ENCODE measurements at regions not wholly inside any gene's neighbourhood (a gene's known extent, or its start where the extent isn't known, plus 50 kb on each side); places are given as distances from the start of the nearest gene placed in this dataset.

DNA sequence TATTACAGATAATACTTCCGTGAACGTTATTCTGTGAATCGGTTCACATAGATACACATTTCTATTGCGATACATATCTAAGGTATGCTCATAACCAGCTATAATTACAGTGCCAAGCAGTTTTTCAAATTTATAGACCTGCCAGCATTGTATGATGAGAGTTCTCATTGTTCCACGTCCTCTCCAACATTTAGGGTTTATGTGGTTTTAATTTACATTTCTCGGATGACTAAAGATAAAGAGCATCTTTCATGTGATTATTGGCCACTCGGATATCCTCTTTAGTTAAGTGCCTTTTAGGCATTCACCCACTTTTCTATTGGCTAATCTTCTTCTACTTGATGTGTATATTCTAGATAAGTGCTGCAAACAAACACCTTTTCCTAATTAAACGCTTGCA, 134.7 kb upstream of the CCDC54 start:
- DNase-seq (ENCODE audit: low read depth in 3 of 3, low spot score in 2 of 3): no peak

DNA sequence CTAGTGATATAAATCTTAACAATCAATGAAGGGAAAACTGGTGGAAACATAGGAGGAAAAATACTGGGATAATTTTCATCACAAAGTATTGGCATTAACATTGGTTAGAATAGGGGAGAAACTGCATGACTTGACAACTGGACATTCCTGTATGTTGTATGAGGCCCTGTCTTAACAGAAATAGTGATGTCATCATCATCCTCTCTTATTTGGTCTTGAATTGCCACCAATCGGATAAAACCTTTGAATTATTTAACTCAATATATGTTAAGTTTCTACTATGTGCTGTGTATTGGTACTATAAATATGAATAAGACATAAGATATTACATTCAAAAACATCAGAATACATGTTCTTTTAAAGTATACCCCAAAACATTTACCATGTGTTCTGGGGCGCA, 130.1 kb upstream of the CCDC54 start:
- DNase-seq (ENCODE audit: low read depth in 3 of 3, low spot score in 2 of 3): no peak

DNA sequence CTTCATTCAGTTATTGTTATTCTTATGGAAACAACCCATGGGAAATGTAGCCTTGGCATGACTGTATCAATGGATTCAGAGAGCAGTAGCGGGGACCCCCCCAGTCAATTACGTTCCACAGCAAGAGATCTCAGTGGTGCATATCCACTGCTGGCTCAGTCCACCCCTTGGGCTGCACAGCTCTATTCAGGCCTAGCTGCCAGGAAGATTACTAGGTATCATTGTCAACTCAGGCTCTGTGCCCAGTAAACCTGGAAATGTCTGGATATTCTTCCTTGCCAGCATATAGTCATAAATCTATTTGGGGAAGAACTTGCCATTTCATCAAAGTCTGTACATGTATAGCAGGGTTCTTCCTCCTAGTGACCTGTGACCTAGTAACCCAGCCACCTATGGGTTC, 128.1 kb upstream of the CCDC54 start:
- DNase-seq (ENCODE audit: low read depth in 3 of 3, low spot score in 2 of 3): no peak

DNA sequence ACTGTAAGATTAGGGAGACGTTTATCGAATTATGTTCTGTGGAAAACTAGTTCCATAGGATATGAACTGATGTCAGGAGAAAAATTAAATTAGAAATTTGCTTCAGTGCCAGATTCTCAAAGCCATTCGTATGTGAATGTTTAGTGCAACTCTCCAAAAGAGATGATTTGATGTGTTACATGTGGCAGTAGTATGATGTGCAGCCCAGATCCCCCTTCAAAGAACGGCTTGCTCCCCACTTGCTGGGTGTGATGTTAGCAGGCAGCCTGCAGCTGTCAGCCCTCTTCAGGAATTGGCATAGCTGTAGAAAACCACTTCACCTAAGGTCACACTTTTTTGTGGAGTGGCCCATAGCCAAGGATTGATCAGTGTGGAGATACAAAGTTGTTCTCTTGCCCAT, 127.0 kb upstream of the CCDC54 start:
- no peak for DNase-seq (ENCODE audit: low read depth in 3 of 3, low spot score in 2 of 3)

DNA sequence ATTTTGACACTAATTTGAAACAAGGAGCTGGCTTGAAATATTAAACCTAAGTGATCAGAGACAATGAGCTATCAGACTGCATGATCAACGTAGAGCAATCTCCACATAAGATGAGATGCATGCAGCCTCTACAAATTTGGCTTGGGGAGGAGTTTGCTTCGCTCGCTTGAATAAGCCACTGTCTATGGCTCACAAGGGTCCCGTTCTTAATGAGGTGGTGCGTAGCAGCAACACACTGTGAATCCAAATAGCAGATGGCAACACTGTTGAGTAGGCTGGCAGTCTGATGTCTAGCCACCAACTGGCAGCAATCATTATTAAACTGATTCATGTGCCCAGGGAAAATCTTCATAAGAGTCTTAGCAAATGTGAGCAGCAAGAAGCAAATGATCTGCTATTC, 125.4 kb upstream of the CCDC54 start:
- DNase-seq (ENCODE audit: low read depth in 3 of 3, low spot score in 2 of 3): no peak

DNA sequence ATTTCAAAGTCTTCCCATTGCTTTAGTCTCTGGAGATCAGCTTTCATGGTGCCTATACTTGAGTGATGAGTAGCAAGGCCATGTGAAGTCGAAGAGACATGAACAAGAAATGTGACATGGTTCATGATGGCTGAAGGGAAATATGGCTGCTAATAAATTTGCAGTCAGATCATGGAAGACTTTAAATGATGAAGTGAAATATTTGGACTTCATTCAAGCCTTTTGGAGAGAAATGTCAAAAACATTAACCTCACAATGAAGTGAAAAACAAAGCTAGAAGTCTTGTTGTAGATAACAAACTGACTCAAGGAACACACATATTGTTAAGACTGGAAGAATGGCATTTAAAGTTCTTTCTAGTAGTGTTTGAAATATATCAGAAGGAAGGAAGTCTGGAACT, 120.3 kb upstream of the CCDC54 start:
- no peak for DNase-seq (ENCODE audit: low read depth in 3 of 3, low spot score in 2 of 3)

DNA sequence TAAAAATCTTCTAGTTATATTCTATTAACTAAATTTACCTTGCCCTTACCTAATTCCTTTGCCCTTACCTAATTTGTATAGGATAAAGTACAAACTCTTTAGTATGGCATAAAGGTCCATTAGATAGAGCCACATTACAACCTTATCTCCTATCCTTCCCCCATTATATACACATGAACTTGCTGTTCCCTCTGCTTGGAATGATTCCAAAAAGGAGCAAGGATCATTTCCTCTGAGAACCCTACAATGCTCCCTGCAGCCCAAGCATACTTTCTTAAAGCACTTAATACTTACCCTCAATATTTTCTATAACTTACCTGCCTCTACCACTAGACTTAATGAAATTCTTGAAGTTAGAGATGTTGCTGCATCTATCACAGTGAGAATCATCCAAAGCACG, 118.9 kb upstream of the CCDC54 start:
- no peak for DNase-seq (ENCODE audit: low read depth in 3 of 3, low spot score in 2 of 3)

DNA sequence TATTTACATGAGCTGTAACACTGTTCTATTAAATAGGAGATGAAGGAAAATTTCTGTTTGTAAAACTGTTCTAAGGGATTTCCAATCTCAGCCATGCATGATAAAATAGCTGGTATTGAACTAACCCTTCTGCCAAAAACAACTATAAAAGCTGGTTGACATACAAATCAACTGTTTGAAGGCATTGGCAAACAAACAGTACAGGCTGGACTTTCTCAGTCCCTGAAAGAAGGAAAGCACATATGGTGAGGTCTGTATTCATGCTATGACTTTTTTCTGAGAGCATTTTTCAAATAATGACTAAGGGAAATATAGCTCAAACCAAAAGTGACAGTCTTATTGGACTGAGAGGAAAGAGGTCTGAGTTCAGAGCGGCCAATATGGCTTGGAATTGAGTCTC, 117.0 kb upstream of the CCDC54 start:
- DNase-seq (ENCODE audit: low read depth in 3 of 3, low spot score in 2 of 3): no peak

DNA sequence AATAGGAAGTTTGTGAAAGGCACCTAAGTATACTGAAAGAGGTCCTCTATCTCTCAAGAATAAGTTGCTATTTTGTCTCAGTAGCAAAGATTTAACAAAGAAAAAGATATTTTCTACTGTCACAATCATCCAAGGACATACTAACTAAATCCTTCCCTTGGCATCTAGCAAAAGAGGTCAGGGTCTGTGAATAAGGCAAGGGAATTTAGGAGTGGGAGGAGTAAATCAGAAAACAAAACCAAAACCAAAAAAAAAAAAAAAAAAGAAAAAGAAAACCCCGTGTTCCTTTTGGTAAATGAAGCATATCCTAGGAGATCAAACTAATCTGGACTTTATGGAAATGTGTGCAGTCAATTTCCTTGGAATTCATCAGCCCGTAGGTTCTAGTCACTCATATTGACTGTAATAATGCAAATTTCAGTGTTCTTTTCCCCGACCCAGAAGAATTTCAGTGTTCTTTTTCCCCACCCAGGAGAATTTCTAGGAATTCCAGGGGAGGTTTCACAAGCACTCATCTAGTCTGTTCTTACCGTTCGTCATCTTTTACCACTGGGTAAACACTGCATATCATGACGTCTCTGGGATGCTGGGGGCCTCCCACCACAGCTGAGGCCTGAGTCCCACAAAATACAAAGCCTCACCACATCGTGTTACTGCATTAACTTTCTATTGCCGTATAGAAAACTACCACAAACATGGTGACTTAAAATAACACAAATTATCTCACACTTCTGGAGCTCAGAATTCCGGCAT, 113.8 kb upstream of the CCDC54 start:
- DNase-seq (ENCODE audit: low read depth in 3 of 3, low spot score in 2 of 3): no peak

DNA sequence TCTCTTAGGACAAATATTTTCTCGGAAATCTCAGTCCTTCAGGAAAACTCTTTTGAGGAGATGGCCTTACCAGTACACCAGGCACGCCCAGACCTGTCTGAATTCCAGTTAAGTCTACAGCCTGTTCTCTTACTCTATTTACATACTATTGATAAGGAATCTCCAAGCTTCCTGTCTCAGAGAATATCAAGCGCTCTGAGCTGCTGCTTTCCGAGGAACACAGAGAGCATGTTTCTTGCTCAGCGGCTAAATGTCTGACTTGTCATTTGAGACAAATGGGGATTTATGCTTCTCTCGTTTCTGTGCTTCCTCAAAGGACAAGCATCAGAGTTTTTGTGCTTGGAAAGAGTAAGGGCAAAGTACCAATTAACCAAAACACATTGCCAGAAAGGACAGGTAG, 112.4 kb upstream of the CCDC54 start:
- DNase-seq (ENCODE audit: low read depth in 3 of 3, low spot score in 2 of 3): no peak

DNA sequence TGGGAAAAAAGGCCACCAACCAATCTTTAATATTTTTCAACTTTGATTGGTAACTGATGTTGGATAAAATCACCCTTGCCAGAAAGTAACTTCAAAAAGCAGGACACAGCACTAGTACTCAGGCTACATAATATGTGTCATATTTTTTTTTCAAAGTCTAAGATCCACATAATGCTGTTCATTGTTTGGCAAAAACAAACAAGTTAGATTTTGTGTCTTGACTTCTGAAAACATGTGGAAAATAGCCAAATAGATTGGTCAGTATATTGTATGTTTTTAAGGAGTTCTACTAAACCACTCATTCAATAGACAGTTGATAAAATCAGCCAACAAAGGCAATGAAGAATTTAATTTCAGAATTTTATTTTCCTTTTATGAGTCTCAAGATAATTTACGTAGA, 111.7 kb upstream of the CCDC54 start:
- DNase-seq (ENCODE audit: low read depth in 3 of 3, low spot score in 2 of 3): no peak

DNA sequence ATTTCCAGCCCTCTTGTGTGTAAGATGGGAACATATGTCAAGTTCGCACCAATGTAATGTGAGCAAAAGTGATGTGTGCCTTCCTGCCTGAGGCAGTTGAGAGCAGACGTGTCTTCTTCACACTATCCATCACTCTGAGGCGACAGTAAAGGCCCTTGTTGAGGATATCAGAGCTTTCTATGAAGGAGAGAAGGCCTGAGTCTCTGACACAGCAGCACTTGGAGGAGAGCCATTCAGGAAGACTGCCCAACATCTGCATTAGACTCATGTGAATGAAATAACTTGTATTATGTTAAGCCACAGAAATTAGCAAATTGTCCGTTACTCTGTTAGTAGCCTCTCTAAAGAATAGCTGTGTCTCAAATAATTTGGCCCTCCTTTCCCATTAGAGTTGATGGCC, 108.8 kb upstream of the CCDC54 start:
- no peak for DNase-seq (ENCODE audit: low read depth in 3 of 3, low spot score in 2 of 3)

DNA sequence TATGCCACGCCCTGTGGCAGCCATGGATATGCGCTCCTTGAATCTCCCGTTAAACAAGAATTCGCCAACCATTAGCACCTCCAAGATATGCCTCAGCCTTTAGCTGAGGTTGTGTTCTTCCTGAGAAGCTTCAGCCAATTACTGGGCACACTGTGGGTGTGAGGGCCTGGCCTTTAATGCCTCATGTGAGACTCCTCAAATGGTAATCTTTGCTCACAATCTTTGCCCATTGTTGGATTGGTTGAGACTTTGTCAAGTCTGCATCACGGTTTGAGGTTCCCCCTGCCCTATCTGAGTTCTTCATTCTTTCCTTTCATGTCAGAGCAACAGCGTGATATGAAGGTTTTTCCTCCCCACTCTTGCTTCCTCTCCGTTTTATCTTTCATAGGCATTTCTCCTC, 108.1 kb upstream of the CCDC54 start:
- no peak for DNase-seq (ENCODE audit: low read depth in 3 of 3, low spot score in 2 of 3)

DNA sequence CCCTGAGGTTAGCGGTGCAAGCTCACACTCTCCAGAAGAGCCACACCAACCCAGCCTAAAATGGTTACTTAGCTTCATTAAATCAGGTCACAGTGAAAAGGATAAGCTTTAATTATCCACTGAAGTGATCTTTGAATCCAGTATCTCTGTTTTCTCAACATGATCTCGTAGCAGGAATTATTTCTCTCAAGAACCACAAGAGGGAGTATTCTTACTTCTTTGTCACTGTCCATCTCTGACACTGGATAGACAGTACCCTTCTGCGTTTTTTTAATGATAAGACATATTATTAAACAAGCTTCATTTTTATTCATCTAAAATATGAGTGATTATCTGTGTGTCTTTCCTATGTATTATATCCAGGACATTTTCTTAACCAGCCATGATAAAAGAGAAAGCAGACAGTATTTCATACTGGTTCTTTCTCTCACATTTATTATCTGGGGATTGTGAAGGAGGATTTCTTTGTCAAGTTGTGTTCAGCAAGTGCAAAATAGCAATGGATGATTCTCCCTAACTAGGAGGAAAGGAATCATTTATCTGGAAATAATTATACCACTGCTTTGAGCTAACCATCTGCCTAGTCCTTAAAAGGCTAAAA, 105.4 kb upstream of the CCDC54 start:
- no peak for DNase-seq (ENCODE audit: low read depth in 3 of 3, low spot score in 2 of 3)

DNA sequence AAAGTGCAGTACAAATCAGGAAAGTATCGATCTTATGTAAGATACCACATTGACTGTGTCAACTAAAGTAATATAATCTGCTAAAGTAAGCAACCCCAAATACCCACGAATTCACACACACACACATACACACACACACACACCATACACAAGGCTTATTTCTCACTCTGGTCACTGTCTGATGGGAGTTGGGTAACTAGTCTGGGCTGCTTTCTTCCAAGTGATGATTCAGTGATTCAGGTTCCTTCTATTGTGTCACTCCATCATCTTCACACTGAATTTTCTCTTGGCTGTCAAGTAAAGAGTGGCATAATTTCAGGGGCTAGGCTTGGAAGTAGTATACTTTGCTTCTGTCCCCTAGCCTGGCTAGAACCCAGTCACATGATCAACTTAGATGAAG, 104.8 kb upstream of the CCDC54 start:
- DNase-seq (ENCODE audit: low read depth in 3 of 3, low spot score in 2 of 3): no peak

DNA sequence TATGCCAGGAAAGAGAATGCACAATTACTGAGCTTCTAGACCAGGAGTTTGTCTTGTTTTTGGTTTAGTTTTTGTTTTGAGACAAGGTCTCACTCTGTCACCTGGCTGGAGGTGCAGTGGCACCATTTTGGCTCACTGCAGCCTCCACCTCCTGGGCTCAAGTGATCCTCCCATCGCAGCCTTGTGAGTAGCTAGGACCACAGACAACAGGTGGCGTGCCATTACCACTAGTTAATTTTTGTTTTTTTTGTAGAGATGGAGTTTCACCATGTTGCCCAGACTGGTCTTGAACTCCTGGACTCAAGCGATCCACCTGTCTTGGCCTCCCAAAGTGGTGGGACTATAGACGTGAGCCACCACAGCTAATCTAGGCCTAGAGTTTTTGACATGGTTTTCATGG, 104.4 kb upstream of the CCDC54 start:
- DNase-seq (ENCODE audit: low read depth in 3 of 3, low spot score in 2 of 3): no peak

DNA sequence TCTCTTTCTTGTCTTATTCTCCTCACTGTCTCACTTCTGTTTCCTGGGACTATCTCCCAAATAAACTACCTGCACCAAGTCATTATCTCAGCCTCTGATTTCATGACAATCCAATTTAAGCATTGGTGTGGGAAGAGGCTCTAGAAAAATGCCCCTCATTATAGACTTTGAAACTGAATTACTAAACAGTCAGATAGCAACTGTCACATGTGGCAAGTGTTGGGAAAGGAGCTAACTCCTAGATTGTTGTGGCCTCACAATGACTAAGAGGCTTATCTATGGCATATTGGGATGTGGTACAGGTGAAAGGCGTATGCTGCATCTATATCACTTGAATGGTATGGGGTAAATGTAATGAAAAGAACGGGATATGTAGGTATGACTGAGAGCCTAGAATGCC, 103.5 kb upstream of the CCDC54 start:
- DNase-seq (ENCODE audit: low read depth in 3 of 3, low spot score in 2 of 3): no peak

DNA sequence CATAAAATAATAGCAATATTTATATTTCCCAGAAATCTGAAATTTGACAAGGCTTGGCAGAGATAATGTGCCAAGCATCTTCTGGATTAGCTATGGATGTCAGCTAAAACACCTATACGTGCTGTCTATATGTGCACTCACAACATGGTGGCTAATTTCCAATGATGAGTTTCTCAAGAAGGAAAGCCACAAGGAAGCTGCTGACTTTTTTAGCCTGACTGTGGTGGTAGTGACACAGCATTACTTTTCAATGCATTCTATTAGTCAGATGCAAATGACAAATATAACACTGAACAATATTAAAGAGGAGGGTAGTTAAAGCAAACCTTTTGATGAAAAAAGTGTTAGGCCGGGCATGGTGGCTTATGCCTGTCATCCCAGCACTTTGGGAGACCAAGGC, 101.7 kb upstream of the CCDC54 start:
- no peak for DNase-seq (ENCODE audit: low read depth in 3 of 3, low spot score in 2 of 3)

DNA sequence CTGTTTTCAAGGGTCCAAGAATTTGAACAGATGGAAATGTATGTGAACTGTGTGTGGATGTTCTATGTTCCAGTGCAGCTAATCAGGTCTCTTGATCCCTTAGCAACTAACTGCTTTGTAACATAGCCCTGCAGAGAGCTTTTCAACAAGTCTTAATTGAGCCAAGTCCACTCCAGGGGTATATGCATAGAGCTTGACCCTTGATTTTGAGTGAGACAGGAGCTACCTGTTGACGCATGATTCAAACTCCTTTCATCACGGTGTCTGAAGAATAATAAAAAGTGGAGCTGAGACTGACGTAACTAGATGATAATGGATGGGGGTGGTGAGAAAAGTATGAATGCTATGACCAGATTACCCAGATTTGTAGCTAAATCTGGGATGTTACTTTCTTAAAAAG, 93.3 kb upstream of the CCDC54 start:
- no peak for DNase-seq (ENCODE audit: low read depth in 3 of 3, low spot score in 2 of 3)

DNA sequence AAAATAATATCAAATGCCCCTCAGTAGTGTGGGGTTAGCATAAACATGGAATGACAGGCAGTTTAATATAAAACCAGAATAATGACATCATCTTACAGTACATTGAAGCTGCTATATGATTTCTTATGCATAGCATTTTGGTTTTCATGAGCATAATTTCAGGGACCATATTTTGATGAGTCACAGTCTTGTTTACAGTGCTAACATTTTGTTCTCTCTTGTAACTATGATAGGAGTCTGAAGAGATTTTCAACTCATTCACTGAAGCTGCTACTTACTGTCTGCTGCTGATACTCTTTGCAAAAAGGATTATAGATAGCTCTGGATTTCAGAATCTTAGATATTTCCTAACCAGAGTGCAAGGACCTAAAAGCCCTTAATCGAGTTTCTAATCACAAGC, 92.6 kb upstream of the CCDC54 start:
- no peak for DNase-seq (ENCODE audit: low read depth in 3 of 3, low spot score in 2 of 3)

DNA sequence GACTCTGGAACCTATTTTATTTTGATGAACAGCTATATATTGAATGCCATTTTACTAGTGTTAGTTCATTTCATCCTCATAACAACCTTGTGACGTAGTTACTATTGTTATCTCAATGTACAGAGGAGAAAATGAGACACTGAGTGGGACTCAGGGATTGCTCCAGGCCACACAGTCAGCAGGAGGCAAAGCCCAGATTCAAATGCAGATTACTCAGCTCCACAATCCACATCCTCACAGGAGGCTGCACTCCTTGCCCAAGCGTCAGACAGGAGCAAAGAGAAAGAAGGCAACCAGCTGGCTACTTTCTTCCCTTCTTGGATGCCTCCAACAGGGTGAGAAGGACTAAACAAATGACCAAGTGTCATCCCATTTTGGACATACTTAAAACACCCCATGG, 92.0 kb upstream of the CCDC54 start:
- no peak for DNase-seq (ENCODE audit: low read depth in 3 of 3, low spot score in 2 of 3)

DNA sequence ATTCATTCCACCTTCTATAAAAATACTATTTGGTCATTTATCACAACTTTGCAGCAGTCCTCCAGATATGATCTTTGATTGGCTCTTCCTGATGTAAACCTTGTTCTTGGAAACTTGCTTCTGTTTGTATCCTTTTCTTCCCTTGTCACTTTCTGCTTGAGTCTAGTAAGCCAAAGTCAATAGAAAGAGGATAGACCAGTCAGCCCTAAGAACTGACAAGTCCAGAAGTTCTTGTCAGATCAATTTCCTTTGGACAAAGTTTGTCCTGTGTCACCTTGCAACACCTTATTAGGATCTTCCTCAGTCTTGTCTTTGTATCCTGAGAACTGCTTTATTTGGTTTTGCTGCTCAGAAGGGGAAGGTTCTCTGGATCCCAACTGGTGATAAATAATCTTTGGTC, 87.9 kb upstream of the CCDC54 start:
- DNase-seq (ENCODE audit: low read depth in 3 of 3, low spot score in 2 of 3): no peak

DNA sequence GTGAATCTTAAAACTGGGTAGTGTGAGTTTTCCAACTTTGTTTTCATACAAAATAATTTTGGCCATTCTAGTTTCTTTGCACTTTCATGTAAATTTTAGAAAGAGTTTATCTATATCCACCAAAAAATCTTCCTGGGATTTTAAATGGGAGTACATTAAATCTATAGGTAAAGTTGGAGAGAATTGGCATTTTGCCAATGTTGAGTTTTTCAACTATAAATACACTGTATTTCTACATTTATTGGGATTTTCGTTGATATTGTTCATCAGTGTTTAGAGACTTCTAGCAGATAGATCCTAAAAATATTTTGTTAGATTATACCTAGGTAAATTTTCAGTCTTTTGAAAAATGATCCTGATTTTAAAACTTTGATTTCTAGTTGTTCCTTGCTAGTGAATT, 83.1 kb upstream of the CCDC54 start:
- DNase-seq (ENCODE audit: low read depth in 3 of 3, low spot score in 2 of 3): no peak
